Astrocyte of the hippocampus (primary cell): ENCODE measurements at regions not wholly inside any gene's neighbourhood (a gene's known extent, or its start where the extent isn't known, plus 50 kb on each side); places are given as distances from the start of the nearest gene placed in this dataset.

ENCODE experiments used
- DNase-seq: peaks from one replicate; pipeline ENCODE4 v3.0.0; 2011; ENCODE audit warnings: low read depth, low spot score

GRCh38 chr19:28028881-28029444 lies 1184.0 kb downstream of the UQCRFS1 start:
- DNase-seq: no peak

- DNase-seq: peak; percentile 20
Observed at GRCh38 chr19:28027116-28027515, 1185.8 kb downstream of the UQCRFS1 start.

- no peak for DNase-seq
Observed at GRCh38 chr19:28026636-28027035, 1186.3 kb downstream of the UQCRFS1 start.

DNA sequence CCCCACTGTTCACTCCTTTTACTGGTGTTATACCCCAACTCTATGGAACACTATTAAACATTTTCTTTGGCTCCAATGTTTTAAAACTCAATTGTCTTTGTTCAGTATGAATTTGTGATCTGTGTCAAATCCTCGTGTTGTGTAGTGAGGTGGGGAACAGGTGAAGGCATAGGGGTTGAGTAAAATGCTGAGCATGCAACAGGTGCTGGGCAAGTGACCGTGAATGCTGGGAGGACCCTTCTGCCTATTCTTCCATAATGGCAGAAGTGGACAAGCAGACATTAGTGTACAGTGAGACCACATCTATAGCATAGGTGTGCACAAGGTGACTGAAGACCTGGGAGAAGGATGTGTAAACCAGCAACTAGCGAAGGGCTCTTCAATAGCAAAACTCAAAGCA lies 1188.0 kb downstream of the UQCRFS1 start:
- no peak for DNase-seq

DNA sequence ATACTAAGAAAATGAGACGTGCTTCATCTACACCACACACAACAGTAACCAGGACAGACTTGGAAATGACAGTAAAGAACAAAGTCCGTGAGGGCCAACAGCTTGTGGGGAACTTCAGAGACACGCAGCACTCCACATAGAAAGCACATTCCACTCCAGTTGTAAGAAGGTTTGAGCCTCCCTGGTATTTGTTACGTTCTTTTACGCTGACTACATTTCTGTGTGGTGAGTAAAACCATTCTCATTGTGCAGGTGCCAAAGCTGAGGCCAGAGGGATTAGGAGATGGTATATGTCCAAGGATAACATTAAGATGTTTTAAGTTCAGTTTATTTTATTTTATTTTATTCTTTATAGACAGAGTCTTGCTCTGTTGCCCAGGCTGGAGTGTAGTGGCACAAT lies 1189.9 kb downstream of the UQCRFS1 start:
- peak; percentile 94 for DNase-seq

GRCh38 chr19:28022506-28022905 lies 1190.4 kb downstream of the UQCRFS1 start:
- DNase-seq: peak; percentile 9

DNA sequence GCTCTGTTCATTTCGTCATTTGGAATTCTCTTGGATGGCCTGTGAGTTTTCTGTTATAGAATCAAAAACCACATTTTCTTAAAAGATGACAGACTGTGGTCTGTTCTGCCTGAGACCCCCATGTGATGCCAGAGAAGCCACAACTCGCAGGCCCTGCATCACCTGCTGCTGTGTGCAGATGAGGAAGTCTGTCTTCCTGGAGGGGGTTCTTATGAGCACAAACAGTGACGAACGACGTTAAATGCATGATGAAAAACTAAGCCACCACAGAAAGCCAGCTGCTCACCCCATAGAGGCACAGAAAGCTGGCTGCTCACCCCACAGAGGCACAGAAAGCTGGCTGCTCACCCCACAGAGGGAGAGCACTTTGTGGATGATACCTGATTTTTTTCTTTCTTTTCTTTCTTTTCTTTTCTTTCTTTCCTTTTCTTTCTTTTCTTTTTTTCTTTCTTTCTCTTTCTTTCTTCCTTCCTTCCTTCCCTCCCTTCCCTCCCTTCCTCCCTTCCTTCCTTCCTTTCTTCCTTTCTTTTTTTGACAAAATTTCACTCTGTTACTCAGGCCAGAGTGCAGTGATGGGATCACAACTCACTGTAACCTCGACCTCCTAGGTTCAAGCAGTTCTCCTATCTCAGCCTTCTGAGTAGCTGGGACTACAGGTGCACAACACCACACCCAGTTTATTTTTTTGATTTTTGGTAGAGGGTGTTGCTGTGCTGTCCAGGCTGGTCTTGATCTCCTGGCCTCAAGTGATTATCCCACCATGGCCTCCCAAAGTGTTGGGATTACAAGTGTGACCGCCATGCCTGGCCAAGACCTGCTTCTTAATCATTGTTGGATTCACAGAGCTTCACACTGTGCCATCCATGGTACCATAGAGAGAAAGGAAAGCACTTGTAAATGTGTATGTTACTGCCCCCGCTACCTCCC lies 1191.4 kb downstream of the UQCRFS1 start:
- DNase-seq: no peak

DNA sequence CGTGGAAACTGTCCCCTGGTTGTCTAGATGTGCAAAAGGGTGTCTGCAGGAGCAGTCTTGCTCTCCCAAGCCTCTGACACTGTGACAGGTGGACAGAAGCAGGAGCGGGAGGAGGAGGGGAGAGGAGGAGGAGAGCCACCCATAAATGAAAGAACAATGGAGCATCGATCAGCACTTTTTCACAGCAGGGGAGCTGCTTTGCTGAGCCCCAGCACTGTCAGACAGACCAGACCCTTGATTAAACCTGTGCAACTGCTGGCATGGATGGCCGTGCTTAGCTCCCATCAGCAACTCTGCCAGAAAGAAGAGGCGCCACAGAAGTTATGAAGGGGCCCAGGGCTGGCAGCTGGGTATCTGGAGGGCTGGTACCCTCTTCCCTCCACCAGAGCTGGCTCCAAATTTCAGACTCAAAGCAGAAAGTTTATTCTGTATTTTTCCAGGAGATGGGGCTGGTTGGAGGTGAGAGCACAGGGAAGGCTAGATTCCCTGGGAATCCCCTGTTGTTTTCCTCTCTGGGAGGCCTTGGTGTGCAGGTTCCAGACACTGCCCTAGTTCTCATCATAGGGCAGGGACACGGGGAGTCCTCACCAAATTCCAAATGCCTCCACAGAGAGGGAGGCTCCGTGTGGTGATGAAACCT lies 1192.2 kb downstream of the UQCRFS1 start:
- DNase-seq: peak; percentile 20

GRCh38 chr19:28019901-28020300 lies 1193.0 kb downstream of the UQCRFS1 start:
- no peak for DNase-seq

DNA sequence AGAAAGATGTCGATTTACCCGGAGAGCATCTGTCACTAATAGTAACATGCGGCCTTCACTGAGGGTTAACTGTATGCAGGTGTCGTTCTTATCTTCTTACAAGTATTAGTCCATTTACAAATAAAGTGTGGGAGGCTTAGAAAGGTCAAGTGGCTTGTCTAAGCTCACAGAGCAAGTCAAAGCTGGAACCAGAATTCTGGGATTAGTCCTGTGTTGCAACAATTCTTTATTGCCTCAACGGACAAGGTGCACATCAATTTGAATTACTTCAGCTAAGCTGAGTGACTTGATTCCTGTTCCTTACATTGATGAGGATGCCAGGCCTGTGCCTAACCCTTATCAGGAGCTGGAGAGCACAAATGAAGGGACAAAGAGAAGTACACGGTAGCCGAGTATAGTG lies 1193.6 kb downstream of the UQCRFS1 start:
- DNase-seq: no peak

DNA sequence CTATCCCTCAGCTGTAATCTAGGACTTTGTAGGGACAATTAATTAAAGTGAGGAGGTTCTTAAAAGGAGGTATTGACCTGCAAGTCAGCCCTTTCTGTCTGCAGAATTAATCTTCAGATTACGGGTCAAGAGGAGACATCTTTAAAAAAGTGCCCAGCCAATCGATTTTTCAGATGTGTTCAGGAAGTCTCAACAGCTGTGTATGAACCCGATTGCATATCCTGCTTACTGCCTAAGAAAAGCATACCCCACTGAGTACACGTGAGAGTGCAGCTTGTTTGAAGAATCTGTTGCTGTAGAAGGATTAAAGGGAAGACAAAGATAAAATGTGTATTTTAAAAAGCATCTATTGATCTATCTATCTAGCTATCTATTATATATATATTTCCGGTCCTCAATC lies 1194.5 kb downstream of the UQCRFS1 start:
- no peak for DNase-seq

- no peak for DNase-seq
Observed at GRCh38 chr19:28014615-28015405, 1198.1 kb downstream of the UQCRFS1 start.

GRCh38 chr19:28012361-28012760 lies 1200.6 kb downstream of the UQCRFS1 start:
- DNase-seq: no peak

DNA sequence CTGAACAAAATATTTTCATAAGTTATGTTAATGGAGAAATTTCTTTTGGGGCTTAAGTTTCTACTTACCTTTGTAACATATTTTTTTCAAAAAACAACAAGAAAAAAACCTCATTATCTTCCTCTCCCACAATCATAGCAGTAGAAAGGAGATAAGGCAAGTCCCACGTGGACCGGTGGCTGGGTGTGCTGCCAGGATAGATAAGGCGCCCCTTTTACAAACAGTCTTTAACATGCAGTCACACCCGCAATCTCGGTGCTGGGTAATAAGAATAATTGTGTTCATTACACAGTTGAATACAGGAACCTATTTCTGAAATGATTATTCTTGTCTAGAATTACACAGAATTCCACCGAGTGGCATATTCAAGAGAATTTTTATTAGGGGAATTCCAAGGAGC lies 1202.3 kb downstream of the UQCRFS1 start:
- no peak for DNase-seq

DNA sequence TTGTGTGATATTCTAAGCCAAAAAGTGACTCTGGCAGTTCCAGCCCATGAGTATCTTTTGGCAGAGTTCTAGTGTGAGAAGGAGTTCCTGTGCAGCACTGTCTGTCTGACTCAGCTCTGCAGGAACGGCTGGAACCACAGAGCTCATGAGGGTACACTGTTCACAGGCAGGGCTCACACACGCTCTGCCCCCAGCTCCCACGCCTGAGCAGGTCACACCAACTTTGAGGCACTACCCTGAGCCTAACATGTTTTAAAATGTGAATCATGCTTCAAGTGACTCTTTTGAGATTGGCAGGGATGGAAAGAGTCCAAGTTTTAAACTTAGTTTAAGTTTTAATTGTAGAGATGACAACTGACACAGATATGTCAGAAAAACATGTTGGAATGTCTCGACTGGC lies 1203.3 kb downstream of the UQCRFS1 start:
- peak; percentile 63 for DNase-seq

DNA sequence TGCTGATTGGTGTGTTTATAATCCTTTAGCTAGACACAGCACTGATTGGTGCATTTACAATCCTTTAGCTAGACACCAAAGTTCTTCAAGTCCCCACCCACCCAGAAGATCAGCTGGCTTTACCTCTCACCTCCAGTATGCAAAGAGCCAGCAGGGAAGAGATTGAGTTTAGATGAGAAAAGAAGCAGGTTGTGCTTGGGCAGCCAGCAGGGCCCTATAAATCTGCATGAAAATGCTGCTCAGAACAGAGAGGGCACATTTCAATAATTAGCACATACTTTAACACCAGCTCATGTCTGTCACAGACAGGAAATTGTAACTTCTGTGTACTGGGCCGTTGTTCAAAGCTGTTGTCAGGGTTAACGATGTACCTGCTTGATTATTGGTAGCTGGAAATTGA lies 1204.3 kb downstream of the UQCRFS1 start:
- DNase-seq: no peak

DNA sequence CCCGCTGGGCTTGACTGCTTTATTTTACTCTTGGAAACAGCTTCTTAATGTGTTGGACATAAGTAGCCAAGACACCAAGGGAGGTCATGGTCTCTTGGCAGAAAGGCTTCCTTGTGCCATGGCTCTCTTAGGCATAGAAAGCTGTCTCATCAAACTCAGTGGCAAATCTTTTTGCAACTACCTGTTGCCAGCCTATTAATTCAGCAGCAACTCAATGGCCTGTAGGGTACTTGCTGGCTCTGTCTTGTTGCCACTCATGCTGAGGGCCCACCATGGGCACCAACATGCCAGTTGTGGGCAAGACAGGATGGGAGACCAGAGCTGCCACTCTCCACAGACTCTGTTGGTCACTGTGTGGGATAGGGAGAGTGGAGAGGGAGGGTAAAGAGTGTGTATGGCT lies 1209.4 kb downstream of the UQCRFS1 start:
- DNase-seq: no peak

- no peak for DNase-seq
Observed at GRCh38 chr19:27997069-27997468, 1215.9 kb downstream of the UQCRFS1 start.

DNA sequence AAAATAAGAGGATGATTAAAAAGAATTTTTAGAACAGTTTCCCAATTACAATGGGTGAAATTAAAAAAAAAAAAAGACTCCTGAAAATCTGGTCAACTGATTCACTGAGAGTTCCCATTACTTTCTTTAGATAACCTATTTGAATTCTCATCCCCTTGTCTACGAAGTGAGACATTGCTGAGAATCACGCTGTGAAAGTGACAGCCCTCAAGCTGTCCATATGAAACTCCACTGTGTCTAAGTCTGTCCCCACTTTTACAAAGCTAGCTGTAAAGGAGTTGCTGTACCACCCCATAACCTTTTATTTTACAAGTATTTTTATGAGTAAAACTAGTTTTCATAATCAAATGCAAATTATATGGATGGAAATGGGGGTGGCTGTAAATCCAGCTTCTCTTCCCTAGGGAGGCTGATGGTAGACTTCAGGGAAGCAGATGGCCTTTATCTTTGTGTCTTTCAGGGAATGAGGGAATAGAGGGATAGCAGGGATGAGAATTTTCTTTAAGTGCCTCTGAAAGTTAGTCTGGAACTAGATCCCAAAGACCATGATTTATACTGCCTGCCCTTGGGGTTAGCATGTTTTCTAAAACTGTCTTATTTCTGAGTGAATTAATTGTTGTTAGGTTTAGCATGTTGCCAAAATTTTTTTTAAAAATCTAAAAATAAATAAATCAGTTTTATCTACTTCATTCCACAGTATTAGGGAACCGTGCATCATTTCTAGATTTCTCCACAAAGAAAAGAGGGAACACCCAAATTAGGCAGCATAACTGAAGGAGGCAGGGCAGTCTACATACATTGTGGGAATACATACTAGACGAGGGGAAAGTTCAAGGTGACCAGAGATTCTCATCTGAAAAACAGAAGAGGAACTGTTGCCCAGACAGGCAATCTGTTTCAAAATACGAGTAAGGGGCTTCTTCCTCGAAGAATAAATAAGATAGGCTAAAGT lies 1219.1 kb downstream of the UQCRFS1 start:
- no peak for DNase-seq

DNA sequence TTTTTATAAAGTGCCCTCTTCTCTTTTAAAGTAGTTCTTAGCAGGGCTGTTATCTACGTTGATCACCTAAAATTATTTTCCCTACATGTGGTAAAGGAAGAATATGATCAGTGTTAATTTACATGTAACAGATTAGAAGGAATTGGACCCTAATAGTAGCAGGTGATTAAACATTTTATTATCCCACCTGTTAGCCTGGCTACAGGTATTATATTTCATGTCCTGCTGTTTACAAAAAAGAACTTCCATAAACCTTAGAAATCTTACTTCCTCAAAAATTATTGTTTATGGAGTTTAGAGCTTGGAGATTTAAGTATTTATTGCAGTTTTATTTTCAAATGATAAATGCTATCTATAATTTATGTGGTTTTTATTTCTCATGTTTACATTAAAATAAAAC lies 1226.7 kb downstream of the UQCRFS1 start:
- no peak for DNase-seq
